Nephron progenitor cell (in vitro differentiated cells): ENCODE measurements at regions not wholly inside any gene's neighbourhood (a gene's known extent, or its start where the extent isn't known, plus 50 kb on each side); places are given as distances from the start of the nearest gene placed in this dataset.

ENCODE experiments used
- DNase-seq: peaks from one replicate; pipeline ENCODE4 v3.0.0; 2021
- H3K27ac Mint-ChIP-seq: 2 replicates; pipeline ENCODE4 v1.8.0; 2021; ENCODE audit warnings: mild to moderate bottlenecking, moderate library complexity, mixed read lengths
- H3K27me3 Mint-ChIP-seq: 2 replicates; pipeline ENCODE4 v1.8.0; 2021; ENCODE audit warnings: mild to moderate bottlenecking, low read depth, mixed read lengths; ENCODE audit not compliant: poor library complexity
- H3K36me3 Mint-ChIP-seq: 2 replicates; pipeline ENCODE4 v1.8.0; 2021; ENCODE audit warnings: low read depth, mixed read lengths
- H3K4me1 Mint-ChIP-seq: 2 replicates; pipeline ENCODE4 v1.8.0; 2021; ENCODE audit warnings: mixed read lengths
- H3K4me3 Mint-ChIP-seq: 2 replicates; pipeline ENCODE4 v1.8.0; 2021; ENCODE audit warnings: mild to moderate bottlenecking, moderate library complexity, mixed read lengths
- H3K9me3 Mint-ChIP-seq: 2 replicates; pipeline ENCODE4 v1.8.0; 2021; ENCODE audit warnings: mild to moderate bottlenecking, moderate library complexity, mixed read lengths
- CTCF ChIP-seq: fragments of 200-600 bp; sonication (generic); IDR thresholded peaks from 2 replicates; pipeline ENCODE4 v1.5.0; 2021; ENCODE audit warnings: antibody characterized with exemption

- peaks cover 6% of the 10 kb centered on the region for H3K27me3 Mint-ChIP-seq
- H3K9me3 Mint-ChIP-seq: no peaks in the 10 kb centered on the region
- no peak overlapping the region for H3K27ac Mint-ChIP-seq
- no peak for TF ChIP-seq CTCF
- no peak for DNase-seq
- H3K4me3 Mint-ChIP-seq: no peak overlapping the region
- H3K36me3 Mint-ChIP-seq: no peaks in the 10 kb centered on the region
- H3K4me1 Mint-ChIP-seq: peaks cover 28% of the 10 kb centered on the region
Observed at GRCh38 chr1:91592716-91593477, 92.2 kb downstream of the CDC7 start.

- no peaks in the 10 kb centered on the region for H3K9me3 Mint-ChIP-seq
- H3K27me3 Mint-ChIP-seq: peaks cover 6% of the 10 kb centered on the region
- H3K4me1 Mint-ChIP-seq: peaks cover 22% of the 10 kb centered on the region
- no peak for TF ChIP-seq CTCF
- H3K36me3 Mint-ChIP-seq: no peaks in the 10 kb centered on the region
- no peak overlapping the region for H3K4me3 Mint-ChIP-seq
- DNase-seq: no peak
- no peak overlapping the region for H3K27ac Mint-ChIP-seq
Observed at GRCh38 chr1:91594383-91595055, 93.9 kb downstream of the CDC7 start.

GRCh38 chr1:91596474-91596873, 95.8 kb downstream of the CDC7 start:
- Mint-ChIP-seq H3K27ac (no peak overlapping the region), H3K9me3 (no peaks in the 10 kb centered on the region), H3K36me3 (no peaks in the 10 kb centered on the region), H3K27me3 (peaks cover 6% of the 10 kb centered on the region), H3K4me1 (peaks cover 28% of the 10 kb centered on the region), H3K4me3 (no peak overlapping the region)
- DNase-seq: no peak
- TF ChIP-seq CTCF: no peak

- Mint-ChIP-seq H3K9me3 (no peaks in the 10 kb centered on the region), H3K27ac (no peak overlapping the region)
- no peak for TF ChIP-seq CTCF
Observed at GRCh38 chr1:91597215-91597614, 96.6 kb downstream of the CDC7 start.

GRCh38 chr1:91600431-91601337, 100.0 kb downstream of the CDC7 start:
- peaks cover 41% of the 10 kb centered on the region for H3K4me1 Mint-ChIP-seq
- H3K27ac Mint-ChIP-seq: peak overlapping the region; percentile 89
- peaks cover 6% of the 10 kb centered on the region for H3K27me3 Mint-ChIP-seq
- no peak for TF ChIP-seq CTCF
- no peaks in the 10 kb centered on the region for H3K9me3 Mint-ChIP-seq
- no peak overlapping the region for H3K4me3 Mint-ChIP-seq
- no peaks in the 10 kb centered on the region for H3K36me3 Mint-ChIP-seq
- DNase-seq: no peak

More at GRCh38 chr1:91597215-91597614, 96.6 kb downstream of the CDC7 start:
- Mint-ChIP-seq H3K4me1 (peaks cover 28% of the 10 kb centered on the region), H3K4me3 (no peak overlapping the region), H3K36me3 (no peaks in the 10 kb centered on the region), H3K27me3 (peaks cover 6% of the 10 kb centered on the region)
- DNase-seq: no peak
